Stimulated activated CD4-positive, alpha-beta T cell treated with anti-CD3 and anti-CD28 coated beads, Interleukin-15, amount 100 ng/mL, for 24 hours (primary cell): ENCODE measurements at regions not wholly inside any gene's neighbourhood (a gene's known extent, or its start where the extent isn't known, plus 50 kb on each side); places are given as distances from the start of the nearest gene placed in this dataset.

Experiments
- DNase-seq: peaks from one replicate; pipeline ENCODE4 v3.0.0-alpha.2; 2020

DNA sequence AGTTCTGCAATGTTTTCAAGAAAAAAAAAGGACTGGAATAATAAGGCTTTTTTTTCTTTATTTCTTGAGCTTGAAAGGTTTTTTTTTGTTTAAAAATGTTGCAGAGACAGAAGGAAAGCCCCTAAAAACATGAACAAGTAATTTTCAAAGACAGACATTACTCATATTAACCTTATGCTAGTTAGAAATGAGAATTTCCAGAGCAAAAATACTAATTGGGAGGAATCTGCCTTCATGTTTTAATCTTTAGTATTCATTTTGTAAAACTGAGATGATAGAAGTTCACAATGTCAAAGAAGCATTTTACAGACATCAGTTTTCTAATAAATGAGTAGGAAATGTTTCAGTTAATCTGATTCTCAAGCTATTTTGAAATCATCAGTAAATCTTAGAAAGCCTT, 1805.3 kb downstream of the PCDH7 start:
- DNase-seq, result no peak

DNA sequence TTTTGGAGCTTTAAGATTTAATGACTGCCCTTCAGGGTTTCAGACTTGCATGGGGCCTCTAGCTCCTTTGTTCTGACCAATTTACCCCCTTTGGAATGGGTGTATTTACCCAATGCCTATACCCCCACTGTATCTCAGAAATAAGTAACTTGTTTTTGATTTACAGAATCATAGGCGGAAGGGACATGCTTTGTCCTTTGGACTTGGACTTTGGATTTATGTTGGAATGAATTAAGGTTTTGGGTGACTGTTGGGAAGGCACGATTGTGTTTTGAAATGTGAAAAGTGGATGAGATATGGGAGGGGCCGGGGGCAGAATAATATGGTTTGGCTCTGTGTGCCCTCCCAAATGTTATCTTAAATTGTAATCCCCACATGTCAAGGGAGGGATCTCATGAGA, 1824.7 kb downstream of the PCDH7 start:
- no peak for DNase-seq

DNA sequence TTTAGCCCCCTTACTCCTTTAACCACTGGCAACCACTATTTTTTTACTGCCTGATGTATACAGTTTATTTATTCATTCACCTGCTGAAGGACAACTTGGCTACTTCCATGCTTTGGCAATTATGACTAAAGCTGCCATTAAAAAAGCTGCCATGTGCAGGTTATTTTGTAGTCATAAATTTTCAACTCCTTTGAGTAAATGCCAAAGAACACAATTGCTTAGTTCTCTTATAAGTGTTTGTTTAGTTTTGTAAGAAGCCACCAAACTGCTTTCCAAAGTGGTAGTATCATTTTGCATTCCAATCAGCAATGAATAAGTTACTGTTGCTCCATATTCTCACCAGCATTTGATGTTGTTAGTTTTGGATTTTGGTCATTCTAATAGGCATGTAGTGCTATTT, 1831.8 kb downstream of the PCDH7 start:
- DNase-seq, result no peak

DNA sequence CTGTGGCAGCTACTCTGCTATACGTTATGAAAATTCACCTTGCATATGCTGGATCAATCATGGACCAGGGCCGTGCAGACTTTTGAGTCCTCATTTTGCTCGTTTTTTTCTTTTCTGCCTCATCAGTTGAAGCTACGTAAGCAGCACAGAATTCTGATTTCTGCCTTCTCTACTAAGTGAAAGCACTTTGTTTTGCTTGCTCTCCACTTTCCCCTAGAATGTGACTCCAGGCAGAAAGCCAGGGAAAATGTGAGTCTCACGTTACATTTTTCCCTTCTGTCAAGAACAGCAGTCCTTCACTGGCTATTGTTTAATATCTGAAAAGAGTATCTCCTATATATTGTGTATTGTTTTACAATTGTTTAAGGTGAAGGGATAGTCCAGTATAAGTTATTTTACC, 1840.1 kb downstream of the PCDH7 start:
- no peak for DNase-seq

DNA sequence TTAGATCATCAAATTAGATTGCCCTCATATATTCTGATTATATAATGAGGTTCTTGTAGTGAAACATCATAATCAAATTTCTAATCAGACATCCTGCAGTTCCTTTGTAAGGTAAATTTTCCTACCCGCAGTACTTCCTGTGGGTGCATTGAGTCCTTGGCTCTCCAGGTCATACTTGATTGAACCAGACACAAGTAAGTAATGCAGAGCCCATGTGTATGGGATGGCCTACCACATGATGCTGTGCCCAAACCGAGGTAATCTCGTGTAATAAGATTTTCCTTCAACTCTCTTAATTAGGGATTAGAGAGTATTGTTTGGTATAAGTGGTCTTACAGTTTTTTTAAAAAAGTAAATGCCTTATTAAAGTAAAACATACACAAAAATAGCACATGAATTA, 1841.8 kb downstream of the PCDH7 start:
- DNase-seq, result no peak

DNA sequence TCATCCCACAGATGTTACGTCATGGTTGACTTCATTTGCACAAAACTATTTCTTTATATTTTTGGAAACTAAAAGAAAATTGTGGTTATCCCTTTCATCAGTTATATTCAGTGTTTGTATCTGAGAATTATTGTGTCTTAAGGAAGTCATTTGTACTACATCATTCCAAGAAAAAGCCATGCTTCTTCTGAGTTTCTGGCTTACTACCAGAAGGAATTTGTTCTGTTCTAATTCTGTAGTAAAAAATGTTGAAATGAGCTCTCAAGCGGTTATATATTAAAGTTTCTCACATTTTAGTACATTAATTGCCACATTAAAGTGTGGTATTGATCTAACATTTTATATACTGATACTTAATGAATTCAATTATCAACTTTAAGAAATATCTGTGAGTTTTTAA, 1844.5 kb downstream of the PCDH7 start:
- no peak for DNase-seq

DNA sequence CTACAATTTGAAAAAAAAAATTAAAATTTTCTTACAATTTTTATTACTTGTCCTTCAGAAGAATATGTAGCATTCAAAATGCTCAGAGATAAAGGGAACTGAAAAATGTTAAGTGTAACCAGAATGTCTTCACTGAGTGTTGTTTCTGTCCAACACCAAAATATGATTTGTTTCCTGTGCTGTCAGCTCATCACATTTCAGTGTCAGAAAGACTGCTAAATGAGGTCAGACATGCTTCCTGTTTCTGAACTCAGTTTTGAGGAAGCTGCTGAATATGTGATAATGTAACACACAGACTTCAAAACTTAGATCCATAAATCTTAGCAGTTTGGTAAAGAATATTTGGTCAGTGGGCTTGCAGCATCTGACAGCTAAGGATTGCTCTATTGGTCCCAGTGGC, 1849.7 kb downstream of the PCDH7 start:
- no peak for DNase-seq

DNA sequence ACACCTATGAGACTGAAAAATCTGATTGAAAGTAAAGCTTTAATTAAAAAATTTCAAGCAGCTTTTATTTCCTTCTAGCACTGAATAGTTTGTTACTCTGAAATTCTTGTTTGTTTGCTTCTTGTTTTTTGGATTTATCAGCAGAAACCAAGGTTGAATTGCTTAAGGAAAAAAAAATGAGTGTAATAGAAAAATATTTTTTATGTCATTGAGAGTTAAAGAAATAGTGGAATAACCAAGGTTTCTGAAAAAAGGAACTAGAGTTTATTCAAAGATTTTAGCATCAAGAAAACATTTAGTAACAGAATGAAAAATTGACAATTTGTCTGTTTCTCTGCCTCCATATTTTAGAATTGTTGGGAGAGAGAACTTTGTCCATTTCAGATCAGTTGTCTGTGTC, 1852.2 kb downstream of the PCDH7 start:
- DNase-seq, result no peak

DNA sequence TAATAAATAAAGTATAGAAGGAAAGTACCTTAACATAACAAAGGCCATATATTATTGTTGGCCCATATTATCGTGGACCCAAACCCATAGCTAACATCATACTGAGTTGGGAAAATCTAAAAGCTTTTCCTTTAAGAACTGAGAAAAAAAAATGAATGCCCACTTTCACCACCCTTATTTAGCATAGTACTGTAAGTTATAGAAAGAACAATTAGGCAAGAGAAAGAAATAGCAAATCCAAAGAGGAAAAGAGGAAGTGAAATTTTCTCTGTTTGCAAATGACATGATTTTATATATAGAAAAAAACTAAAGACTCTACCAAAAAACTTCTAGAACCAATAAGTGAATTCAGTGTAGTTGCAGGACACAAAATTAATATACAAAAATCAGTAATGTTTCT, 1854.6 kb downstream of the PCDH7 start:
- DNase-seq, result no peak

DNA sequence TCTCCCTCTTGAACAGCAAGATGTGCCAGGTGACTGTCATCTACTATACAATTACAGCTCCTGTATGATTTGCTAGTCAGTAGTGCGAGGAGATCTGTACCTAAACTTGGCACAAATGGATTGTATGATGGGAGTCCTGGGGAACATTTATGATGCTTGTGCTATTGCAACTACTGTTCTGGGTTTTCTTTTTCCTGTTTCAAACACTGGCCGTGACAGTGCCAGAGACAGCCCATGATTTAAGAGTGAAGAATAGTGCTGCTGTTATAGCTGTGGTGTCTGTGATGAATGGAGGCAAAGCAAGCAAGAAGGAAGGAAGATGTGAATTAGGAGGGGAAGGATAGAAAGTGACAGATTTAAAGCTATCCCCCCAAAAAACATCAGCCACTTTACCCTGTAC, 1868.9 kb downstream of the PCDH7 start:
- no peak for DNase-seq

DNA sequence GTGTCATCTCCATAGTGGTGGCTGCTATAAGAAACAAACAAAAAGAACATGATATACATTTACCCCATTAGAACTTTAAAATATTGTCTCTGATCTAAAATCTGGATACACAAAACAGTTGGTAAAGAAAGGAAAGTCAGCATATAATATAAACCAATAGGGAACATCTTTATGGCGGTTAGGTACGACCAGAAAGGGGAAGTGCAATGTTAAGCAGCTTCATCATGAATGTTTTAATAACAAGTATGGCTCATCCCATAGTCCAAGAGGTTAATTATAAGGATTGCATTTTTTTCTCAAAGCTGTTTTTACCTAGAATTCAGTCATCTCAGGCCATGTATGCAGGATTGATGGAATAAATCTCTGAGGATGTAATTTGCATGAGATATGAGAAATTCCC, 1869.7 kb downstream of the PCDH7 start:
- DNase-seq, result no peak

DNA sequence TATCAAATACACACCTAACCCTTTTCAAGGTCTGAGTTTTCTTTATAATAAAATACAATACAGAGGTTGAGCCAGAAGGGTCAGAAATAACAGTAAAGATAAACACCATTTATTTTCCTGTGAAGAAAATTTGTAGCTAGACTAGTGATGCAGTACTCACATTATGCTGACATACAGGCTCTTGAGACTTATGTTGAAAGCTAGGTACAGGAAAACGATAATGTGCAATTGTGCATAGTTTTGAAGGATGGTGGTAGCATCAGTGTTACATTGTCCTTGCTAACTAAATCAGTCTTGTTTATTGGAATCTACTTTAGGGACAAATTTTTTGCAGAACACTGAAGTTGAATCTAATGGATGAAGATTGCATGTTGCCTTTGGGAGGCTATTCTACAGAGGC, 1877.2 kb downstream of the PCDH7 start:
- no peak for DNase-seq

DNA sequence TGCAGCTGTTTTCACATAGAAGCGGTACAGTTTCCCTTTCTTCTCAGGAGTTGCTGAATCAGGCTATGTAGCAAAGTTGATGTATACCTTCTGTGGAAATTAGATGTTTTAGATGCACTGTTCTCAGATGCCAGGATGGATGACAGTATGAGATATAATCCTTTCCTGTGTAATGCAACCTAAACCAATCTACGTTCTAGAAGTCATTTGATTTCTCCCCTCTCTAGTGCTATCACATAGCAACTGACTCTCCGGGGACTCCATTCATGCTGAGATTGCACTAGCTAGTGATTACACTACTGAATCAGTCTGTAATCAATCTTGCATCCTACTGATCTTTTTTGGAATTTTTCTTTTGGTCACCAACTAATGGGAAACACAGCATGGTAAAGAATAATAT, 1881.7 kb downstream of the PCDH7 start:
- no peak for DNase-seq

DNA sequence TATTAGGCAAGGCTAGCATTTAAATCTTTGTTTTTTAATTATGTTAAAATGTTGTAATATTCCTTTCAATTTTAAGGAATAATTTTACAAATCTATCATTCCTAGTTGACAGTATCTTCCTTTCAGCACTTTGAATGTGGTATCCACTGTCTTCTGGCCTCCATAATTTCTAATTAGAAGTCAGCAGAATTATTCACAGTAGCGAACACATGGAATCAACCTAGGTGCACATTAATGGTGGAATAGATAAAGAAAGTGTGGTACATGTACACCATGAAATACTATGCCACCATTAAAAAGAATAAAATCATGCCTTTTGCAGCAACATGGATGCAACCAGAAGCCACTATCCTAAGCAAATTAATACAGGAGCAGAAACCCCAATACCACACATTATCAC, 1887.8 kb downstream of the PCDH7 start:
- DNase-seq, result no peak

DNA sequence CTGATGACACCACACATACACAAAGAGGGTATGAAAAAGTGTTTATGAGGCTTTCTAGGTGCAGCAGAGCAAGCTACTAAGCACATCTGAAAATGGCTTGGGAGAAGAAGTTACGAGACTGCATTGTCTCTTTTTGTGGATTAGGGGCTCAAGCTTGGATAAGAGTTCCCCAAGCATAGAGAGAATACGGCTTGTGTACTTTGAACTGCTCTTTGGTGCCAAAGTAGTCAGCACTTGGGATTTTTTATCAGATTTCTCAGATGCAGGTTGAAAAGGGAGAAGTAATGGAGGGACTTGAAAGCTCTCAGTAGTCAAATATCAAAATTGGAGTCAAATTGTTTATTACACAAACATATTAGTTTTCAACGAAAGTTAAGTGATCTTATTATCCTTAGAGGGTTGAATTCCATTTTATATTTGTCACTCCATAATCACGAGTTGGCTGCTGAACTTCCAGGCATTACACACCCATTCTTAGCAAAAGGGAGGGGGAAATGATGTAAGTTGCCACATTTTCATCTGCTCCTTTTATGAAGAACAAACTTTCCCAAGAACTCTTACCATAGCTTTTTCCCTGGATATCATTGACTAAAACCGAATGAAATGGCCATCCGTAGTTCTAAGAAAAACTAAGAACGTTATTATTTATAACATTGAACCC, 1904.9 kb downstream of the PCDH7 start:
- no peak for DNase-seq

DNA sequence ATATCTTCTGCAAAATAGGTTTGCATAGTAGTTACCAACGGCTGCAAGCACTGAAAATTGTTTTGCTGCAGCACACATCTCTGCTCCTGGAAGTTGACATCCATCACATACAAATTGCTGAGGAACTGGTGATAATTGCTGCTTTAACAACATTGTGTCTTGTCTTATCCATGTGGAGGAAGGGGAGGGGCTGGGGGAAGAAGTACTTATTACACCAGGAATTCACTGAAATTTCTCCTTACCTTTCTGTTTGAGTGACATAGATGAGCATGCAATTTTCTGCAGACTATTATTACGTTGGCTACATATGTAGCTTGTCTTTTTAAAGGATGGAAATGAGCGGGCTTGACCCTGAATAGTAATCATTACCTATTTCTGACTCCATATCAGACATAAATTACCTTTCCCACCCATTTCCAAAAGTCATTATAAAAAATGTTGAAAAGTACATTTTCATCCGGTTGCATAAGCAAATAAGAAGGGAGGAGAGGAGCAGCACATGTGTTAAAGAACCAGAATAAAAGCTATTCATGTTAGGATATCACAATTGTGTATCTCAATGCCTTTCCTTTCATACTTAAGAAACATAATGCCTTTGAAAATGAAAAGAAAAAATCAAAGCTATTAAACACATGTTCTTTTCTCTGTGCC, 1905.6 kb downstream of the PCDH7 start:
- DNase-seq, result no peak

DNA sequence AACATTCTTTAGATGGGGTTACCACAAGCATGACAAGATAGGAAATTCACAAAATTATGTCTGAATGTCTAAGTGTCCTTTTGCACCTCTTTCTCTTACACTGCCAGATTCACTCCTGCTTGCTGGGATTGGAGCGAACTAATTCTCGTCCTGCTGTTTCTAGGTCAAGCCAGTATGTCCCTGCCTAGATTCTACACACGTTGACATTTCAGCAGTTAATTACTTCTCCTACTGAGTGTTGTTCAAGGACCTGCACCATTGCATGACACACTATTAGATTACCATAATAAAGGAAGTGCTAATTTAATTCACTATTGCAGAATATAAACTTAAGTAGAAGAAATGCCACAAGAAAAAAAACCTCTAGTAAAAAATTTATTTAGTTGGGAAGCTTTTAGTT, 1911.7 kb downstream of the PCDH7 start:
- no peak for DNase-seq

DNA sequence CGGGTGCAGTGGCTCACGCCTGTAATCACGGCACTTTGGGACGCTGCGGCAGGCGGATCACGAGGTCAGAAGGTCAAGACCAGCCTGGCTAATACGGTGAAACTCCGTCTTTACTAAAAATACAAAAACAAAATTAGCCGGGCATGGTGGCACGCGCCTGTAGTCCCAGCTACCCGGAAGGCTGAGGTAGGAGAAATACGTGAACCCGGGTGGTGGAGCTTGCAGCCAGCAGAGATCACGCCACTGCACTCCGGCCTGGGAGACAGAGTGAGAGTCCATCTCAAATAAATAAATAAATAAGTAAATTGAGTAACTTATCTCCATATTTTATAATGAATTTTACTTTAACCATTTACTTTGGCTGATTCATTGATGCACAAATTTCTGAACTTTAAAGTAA, 1913.3 kb downstream of the PCDH7 start:
- DNase-seq, result no peak

DNA sequence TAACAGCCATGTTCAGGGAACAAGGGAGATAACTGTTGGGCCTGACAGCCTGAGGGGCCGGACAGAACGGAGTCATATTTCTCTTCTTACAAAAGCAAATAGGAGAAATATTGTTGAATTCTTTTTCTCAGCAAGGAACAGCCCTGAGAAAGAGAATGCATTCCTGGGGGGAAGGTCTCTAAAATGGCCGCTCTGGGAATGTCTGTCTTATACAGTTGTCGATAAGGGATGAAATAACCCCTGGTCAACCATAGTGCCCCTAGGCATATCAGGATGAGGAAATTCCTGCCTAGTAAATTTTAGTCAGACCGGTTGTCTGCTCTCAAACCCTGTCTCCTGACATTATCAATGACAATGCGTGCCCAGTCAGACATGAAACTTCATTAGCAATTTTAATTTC, 1925.5 kb downstream of the PCDH7 start:
- DNase-seq, result no peak

DNA sequence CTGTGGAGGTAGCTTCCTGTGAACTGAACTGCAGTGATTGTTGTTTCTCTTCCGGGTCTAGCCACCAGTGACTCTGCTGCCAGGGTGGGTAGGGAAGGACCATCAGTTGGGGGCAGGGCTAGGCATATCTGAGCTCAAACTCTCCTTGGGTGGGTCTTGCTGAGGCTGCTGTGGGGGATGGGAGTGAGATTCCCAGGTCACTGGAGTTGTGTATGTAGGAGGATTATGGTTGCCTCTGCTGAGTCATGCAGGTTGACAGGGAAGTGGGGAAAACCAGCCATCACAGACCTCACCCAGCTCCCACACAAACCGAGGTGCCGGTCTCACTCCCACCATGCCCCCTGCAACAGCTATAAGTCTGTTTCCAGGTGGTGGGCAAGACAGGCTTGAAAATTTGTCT, 1937.8 kb downstream of the PCDH7 start:
- DNase-seq, result no peak

DNA sequence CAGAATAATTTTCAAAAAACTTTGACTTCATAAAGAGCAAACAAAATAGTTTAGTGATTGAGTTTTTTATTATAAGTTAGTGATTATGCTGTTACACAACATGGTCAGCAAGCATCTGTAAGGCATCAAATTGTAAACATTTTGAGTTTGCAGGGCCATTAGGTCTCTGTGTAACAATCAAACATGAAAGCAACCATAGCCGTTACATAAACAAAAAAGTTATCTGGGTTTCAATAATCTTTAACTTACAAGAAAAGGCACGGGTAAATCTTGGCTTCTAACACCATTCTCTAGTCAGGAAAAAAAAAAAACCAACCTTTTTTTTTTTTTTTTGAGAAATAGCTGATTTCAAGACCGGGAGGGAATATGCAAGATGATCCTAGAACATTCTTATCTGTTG, 1941.1 kb downstream of the PCDH7 start:
- no peak for DNase-seq

DNA sequence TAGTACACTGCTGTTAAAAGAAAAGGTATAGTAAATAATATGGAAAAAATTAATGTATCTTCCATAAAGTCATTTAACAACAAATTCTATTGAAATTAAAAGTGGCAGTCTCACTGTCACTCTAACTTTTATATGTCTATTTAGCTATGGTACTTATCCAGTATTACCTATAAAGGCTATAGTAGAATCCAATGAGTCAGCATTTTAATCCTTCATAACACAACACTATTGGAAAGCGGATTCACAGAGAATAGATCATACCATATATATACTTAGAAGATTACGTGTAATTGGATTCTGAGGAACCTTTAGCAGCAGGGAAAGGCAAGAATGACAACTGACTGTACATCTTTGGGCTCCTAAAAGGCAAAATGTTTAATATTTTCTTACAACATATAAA, 1942.6 kb downstream of the PCDH7 start:
- DNase-seq, result no peak

DNA sequence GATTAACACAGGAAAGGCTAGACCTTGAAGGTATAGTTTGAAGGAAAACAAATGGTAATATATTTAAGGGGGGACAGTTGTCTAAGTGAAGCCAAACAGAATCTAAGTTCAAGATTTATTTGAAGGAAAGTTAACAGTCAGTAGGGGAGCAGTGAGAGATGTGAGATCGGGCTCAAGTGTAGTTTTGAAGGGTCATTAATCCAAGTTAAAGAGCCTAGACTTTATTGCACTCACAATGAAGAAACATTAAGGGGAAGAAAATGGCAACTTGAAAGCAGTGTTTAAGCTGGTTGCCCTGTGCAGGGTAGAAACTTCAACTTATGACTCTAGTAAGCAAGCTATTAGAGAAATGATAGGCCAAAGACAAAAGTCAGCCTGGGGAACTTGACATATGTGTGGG, 1952.2 kb downstream of the PCDH7 start:
- DNase-seq, result no peak

DNA sequence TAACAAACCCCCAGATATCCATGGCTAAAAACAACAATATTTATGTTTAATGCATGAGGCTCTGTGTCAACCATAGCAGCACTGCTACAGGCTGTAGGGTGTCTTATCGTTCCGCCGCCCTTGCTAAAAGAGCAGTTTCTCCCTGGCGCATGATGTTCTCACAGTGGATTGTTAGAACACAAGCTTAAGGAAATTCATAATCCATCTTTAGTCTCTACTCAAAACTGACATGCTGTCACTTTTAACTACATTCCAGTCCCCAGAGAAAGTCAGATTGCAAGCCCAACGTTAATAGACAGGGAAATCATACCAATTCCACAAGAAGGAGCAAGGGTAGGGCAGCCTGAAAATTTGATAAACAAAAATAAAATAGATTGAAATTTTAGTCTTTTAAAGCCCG, 1960.8 kb downstream of the PCDH7 start:
- no peak for DNase-seq

DNA sequence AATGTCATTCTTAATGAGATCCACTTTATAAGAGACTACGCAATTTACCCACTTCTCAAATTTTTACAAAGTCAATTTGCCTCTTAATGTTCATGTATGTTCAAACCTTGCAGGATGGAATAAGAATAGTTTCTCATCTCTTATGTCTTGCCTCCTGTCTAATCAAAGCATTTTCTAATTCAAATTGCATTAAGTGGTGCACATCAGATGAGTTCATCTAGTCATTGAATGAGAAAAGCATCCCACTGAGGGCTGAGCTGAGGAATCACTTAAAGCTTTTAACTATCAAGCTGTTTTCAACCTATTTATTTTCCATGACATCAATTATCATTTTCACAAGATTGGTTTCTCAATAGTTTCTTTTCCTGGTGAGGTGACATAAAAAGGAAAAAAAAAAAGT, 1964.0 kb downstream of the PCDH7 start:
- no peak for DNase-seq
